Stomach (tissue), 4 donors: ENCODE measurements at regions not wholly inside any gene's neighbourhood (a gene's known extent, or its start where the extent isn't known, plus 50 kb on each side); places are given as distances from the start of the nearest gene placed in this dataset.

Source experiments
- CTCF ChIP-seq, 7 experiments: fragments of 450-650 bp in 4 of 7; fragments of 200-600 bp in 3 of 7; sonication (generic) in 3 of 7; IDR thresholded peaks; one replicate each; pipeline ENCODE4 v1.5.1; 2016 to 2019; ENCODE audit warnings: antibody characterized with exemption in 7 of 7, control low read depth in 2 of 7, mild to moderate bottlenecking in 1 of 7
- POLR2A ChIP-seq, 4 donors: fragments of 450-650 bp; IDR thresholded peaks; one replicate each; pipeline ENCODE4 v1.6.1; 2016; ENCODE audit warnings: antibody characterized with exemption in 4 of 4, control low read depth in 2 of 4, mild to moderate bottlenecking in 1 of 4, moderate library complexity in 1 of 4

GRCh38 chr22:42328784-42329145, 58.3 kb upstream of the TCF20 start:
- TF ChIP-seq POLR2A (IDR thresholded peaks at IDR 0.05) = no peak
- no peak for TF ChIP-seq CTCF (IDR thresholded peaks at IDR 0.05)
